ES-I3 (cell line): ENCODE measurements at regions not wholly inside any gene's neighbourhood (a gene's known extent, or its start where the extent isn't known, plus 50 kb on each side); places are given as distances from the start of the nearest gene placed in this dataset.

Source experiments
- H3K36me3 ChIP-seq: 2 replicates; pipeline ENCODE4 v1.6.1; 2013; ENCODE audit warnings: mild to moderate bottlenecking, low read length, control low read depth, moderate library complexity; ENCODE audit not compliant: insufficient read depth
- H3K4me1 ChIP-seq: 2 replicates; pipeline ENCODE4 v1.6.1; 2013; ENCODE audit warnings: mild to moderate bottlenecking, control low read depth, low read length; ENCODE audit not compliant: insufficient read depth
- H3K9ac ChIP-seq: 2 replicates; pipeline ENCODE4 v1.6.1; 2013; ENCODE audit warnings: low read depth, mild to moderate bottlenecking, low read length, moderate library complexity
- H3K9me3 ChIP-seq: 2 replicates; pipeline ENCODE4 v1.6.1; 2013; ENCODE audit warnings: mild to moderate bottlenecking, low read length, moderate library complexity; ENCODE audit not compliant: control insufficient read depth, insufficient read depth

DNA sequence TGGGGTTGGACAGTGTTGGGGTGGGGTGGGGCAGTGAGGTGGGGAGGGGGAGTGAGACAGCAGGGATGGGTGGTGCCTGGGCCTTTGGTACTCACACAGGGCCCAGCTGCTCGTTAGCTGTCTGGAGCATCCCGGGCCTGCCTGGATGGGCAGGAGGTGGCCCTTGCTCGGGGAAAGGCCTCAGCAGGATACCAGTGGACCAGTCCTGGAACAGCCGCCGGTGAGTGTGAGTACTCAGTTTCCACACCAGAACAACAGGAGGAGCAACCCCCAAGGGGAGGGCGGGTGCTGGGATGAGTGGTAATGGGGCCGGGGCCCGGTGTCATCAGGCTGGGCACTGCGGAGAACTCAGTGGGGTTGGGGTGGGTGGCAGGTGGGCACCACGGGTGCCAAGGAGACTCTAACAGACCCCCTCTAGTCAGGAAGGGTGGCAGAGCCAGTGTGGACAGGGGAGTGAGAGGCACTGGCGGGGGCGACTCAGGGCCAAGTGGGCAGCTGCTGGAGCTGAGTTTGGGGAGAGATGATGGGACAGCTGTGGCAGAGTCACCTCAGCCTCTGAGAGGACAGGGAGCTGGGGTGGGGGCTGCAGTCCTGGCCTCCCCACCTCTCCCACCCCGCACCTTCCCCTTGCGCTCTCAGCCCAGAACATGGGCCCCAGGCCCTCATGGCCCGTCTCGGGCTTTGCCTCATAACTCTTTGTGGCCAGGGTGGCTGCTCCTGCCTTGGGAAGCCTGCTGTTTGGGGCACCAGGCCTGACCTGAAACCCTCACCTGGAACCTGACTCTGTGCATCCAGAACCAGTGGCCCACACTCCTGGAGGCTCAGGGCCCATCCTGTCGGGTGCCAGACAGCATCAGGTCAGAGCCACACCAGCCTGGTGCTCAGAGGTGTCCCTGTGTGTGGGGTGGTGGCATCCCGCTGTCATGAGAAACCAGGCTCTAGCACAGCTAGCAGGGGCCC is 52.1 kb upstream of the PRR23E start:
- Histone ChIP-seq H3K9ac (no peak overlapping the region), H3K4me1 (no peaks in the 10 kb centered on the region), H3K36me3 (no peaks in the 10 kb centered on the region; the same call in 1 of the 2 replicates)

DNA sequence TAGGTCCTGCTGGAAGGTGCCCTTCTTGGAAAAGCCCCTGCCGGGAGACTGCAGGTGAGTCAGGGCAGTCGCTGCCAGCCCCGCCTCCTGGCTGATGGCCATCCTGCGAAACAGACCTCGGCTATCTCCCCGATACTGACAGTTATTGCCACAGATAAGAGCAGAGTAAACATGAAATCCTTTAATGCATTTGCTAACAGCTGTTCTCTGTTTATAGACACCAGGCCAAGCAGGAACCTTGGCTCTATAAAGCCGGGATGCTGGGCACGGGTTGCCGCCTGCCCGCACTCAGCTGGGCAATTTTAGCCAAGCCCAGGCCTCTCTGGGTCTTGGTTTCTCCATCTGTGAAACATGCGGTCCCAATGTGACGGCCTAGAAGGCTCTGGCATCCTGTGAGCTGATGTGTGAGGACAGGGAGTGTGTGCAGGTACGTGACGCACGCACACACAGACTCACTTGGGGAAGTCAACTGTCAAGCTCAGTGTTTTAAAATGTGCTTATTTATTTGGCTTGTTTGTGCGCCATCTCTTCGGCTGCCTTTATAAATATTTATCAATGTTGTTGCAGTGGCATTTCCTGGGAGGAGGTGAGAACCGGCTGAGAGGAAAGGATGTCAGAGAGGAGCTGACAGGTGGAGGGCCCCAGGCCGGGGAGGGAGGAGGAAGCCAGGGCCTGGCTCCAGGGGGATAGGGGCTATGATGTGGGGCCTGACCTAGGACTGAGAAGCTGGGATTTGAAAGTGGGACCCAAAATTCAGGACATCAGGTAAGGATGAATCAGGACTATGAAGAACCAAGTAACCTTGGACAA is 50.8 kb upstream of the PRR23E start:
- Histone ChIP-seq H3K36me3 (no peaks in the 10 kb centered on the region; the same call in 1 of the 2 replicates), H3K9ac (no peak overlapping the region), H3K9me3 (no peaks in the 10 kb centered on the region; the same call in 1 of the 2 replicates), H3K4me1 (no peaks in the 10 kb centered on the region)

More for the DNA sequence above, 52.1 kb upstream of the PRR23E start:
- no peaks in the 10 kb centered on the region; the same call in 1 of the 2 replicates for H3K9me3 ChIP-seq
